Esophagus squamous epithelium (tissue), 4 donors: ENCODE measurements at regions not wholly inside any gene's neighbourhood (a gene's known extent, or its start where the extent isn't known, plus 50 kb on each side); places are given as distances from the start of the nearest gene placed in this dataset.

Experiments used
- POLR2A ChIP-seq, 4 donors: fragments of 450-650 bp; IDR thresholded peaks; one replicate each; pipeline ENCODE4 v1.6.1; 2017; ENCODE audit warnings: antibody characterized with exemption in 4 of 4, mild to moderate bottlenecking in 4 of 4, moderate library complexity in 3 of 4
- TF ChIP-seq, protein P1 (sequence below), 6 experiments: fragments of 450-650 bp in 4 of 6; fragments of 200-600 bp in 2 of 6; sonication (generic) in 2 of 6; IDR thresholded peaks; one replicate each; pipeline ENCODE4 v1.5.1; 2016 to 2019; ENCODE audit warnings: antibody characterized with exemption in 6 of 6, mild to moderate bottlenecking in 4 of 6, moderate library complexity in 4 of 6

DNA sequence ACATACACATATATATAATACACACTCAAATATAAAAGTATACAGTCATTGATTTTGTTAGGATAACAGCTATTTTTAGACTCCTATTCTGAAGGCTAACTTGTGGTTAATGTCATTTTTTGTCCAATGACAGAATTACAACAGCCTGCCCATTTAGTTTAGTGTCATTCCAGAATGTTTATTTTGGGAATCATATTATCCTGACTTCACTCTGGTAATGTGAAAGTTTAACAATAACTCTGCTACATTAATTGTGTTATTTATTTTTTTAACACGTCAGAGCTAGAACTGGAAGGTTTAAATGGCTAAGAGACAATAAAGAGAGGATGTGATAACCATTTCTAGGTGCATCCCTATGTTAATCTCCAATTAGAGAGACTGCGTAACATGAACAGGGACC lies 648.1 kb downstream of the USP25 start:
- TF ChIP-seq, protein P1, sequence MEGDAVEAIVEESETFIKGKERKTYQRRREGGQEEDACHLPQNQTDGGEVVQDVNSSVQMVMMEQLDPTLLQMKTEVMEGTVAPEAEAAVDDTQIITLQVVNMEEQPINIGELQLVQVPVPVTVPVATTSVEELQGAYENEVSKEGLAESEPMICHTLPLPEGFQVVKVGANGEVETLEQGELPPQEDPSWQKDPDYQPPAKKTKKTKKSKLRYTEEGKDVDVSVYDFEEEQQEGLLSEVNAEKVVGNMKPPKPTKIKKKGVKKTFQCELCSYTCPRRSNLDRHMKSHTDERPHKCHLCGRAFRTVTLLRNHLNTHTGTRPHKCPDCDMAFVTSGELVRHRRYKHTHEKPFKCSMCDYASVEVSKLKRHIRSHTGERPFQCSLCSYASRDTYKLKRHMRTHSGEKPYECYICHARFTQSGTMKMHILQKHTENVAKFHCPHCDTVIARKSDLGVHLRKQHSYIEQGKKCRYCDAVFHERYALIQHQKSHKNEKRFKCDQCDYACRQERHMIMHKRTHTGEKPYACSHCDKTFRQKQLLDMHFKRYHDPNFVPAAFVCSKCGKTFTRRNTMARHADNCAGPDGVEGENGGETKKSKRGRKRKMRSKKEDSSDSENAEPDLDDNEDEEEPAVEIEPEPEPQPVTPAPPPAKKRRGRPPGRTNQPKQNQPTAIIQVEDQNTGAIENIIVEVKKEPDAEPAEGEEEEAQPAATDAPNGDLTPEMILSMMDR (IDR thresholded peaks at IDR 0.05) = no peak
- TF ChIP-seq POLR2A (IDR thresholded peaks at IDR 0.05) = no peak
